ENCODE measurements at regions not wholly inside any gene's neighbourhood (a gene's known extent, or its start where the extent isn't known, plus 50 kb on each side); places are given as distances from the start of the nearest gene placed in this dataset.
A peak's percentile ranks its signal among the peaks of the same experiment; 100 is the strongest.

GRCh38 chr21:25422610-25423608, 184.4 kb downstream of the MRPL39 start:
- no peak for DNase-seq

GRCh38 chr21:25421321-25422028, 185.8 kb downstream of the MRPL39 start:
- DNase-seq: peak; percentile 62 to 75

- no peak for DNase-seq
Measured at GRCh38 chr21:25420831-25421230, 186.4 kb downstream of the MRPL39 start.

- no peak for DNase-seq
Measured at GRCh38 chr21:25416669-25417068, 190.6 kb downstream of the MRPL39 start.

- DNase-seq: no peak
Measured at GRCh38 chr21:25412100-25412499, 195.2 kb downstream of the MRPL39 start.

GRCh38 chr21:25409978-25410377, 197.3 kb downstream of the MRPL39 start:
- no peak for DNase-seq

GRCh38 chr21:25408666-25409065, 198.6 kb downstream of the MRPL39 start:
- DNase-seq: no peak

GRCh38 chr21:25406887-25407579, 200.2 kb downstream of the MRPL39 start:
- DNase-seq: no peak

GRCh38 chr21:25405984-25406383, 201.3 kb downstream of the MRPL39 start:
- no peak for DNase-seq

- no peak for DNase-seq
Measured at GRCh38 chr21:25402134-25402961, 204.9 kb downstream of the MRPL39 start.

GRCh38 chr21:25400427-25400826, 206.9 kb downstream of the MRPL39 start:
- no peak for DNase-seq

GRCh38 chr21:25398630-25399029, 208.7 kb downstream of the MRPL39 start:
- DNase-seq: no peak

GRCh38 chr21:25396135-25396711, 211.1 kb downstream of the MRPL39 start:
- peak; percentile 79 to 85 for DNase-seq

GRCh38 chr21:25391777-25392176, 215.5 kb downstream of the MRPL39 start:
- DNase-seq: no peak

- DNase-seq: no peak
Measured at GRCh38 chr21:25390701-25391100, 216.6 kb downstream of the MRPL39 start.

- no peak for DNase-seq
Measured at GRCh38 chr21:25387665-25388064, 219.6 kb downstream of the MRPL39 start.

- DNase-seq: no peak
Measured at GRCh38 chr21:25385911-25386474, 221.3 kb downstream of the MRPL39 start.

- no peak for DNase-seq
Measured at GRCh38 chr21:25385341-25385740, 221.9 kb downstream of the MRPL39 start.

- DNase-seq: no peak
Measured at GRCh38 chr21:25384782-25385181, 222.5 kb downstream of the MRPL39 start.

- DNase-seq: no peak
Measured at GRCh38 chr21:25383545-25383944, 223.7 kb downstream of the MRPL39 start.

- DNase-seq: no peak
Measured at GRCh38 chr21:25381936-25382452, 225.3 kb downstream of the MRPL39 start.
